Mesothelial cell of epicardium (in vitro differentiated cells): ENCODE measurements at regions not wholly inside any gene's neighbourhood (a gene's known extent, or its start where the extent isn't known, plus 50 kb on each side); places are given as distances from the start of the nearest gene placed in this dataset.

Experiments
- DNase-seq, 2 experiments: peaks; one replicate each; pipeline ENCODE4 v3.0.0; 2021; ENCODE audit warnings: low spot score in 2 of 2; ENCODE audit not compliant: unreplicated experiment in 2 of 2
- H3K27ac Mint-ChIP-seq: 2 replicates; pipeline ENCODE4 v1.8.0; 2021; ENCODE audit warnings: mixed read lengths
- H3K27me3 Mint-ChIP-seq: 2 replicates; pipeline ENCODE4 v1.8.0; 2021; ENCODE audit warnings: low read depth, mixed read lengths
- H3K36me3 Mint-ChIP-seq: 2 replicates; pipeline ENCODE4 v1.8.0; 2021; ENCODE audit warnings: mixed read lengths
- H3K4me1 Mint-ChIP-seq: 2 replicates; pipeline ENCODE4 v1.8.0; 2021; ENCODE audit warnings: mixed read lengths
- H3K4me3 Mint-ChIP-seq: 2 replicates; pipeline ENCODE4 v1.8.0; 2021; ENCODE audit warnings: mild to moderate bottlenecking, moderate library complexity, mixed read lengths
- H3K9me3 Mint-ChIP-seq: 2 replicates; pipeline ENCODE4 v1.8.0; 2021; ENCODE audit warnings: mixed read lengths
- CTCF ChIP-seq: fragments of 200-600 bp; sonication (generic); IDR thresholded peaks from one replicate; pipeline ENCODE4 v1.5.0; 2021; ENCODE audit warnings: antibody characterized with exemption; ENCODE audit not compliant: unreplicated experiment

- peaks cover 4% of the 10 kb centered on the region for H3K4me1 Mint-ChIP-seq
- H3K4me3 Mint-ChIP-seq, result no peak overlapping the region
- H3K27ac Mint-ChIP-seq, result no peak overlapping the region
- H3K9me3 Mint-ChIP-seq, result no peaks in the 10 kb centered on the region
- H3K36me3 Mint-ChIP-seq, result no peaks in the 10 kb centered on the region
- DNase-seq, result no peak
- H3K27me3 Mint-ChIP-seq, result no peaks in the 10 kb centered on the region
- no peak for TF ChIP-seq CTCF
Measured at GRCh38 chr7:113321201-113321600, 202.8 kb upstream of the SMIM30 start.

- TF ChIP-seq CTCF, result no peak
- Mint-ChIP-seq H3K4me1 (peaks cover 4% of the 10 kb centered on the region), H3K27me3 (no peaks in the 10 kb centered on the region), H3K9me3 (no peaks in the 10 kb centered on the region), H3K27ac (no peak overlapping the region), H3K4me3 (no peak overlapping the region), H3K36me3 (no peaks in the 10 kb centered on the region)
- no peak for DNase-seq
Measured at GRCh38 chr7:113320419-113320818, 202.1 kb upstream of the SMIM30 start.

- H3K4me3 Mint-ChIP-seq, result no peak overlapping the region
- no peaks in the 10 kb centered on the region for H3K9me3 Mint-ChIP-seq
- H3K27me3 Mint-ChIP-seq, result no peaks in the 10 kb centered on the region
- TF ChIP-seq CTCF, result no peak
- no peaks in the 10 kb centered on the region for H3K36me3 Mint-ChIP-seq
- H3K27ac Mint-ChIP-seq, result no peak overlapping the region
- DNase-seq, result no peak
- peaks cover 11% of the 10 kb centered on the region for H3K4me1 Mint-ChIP-seq
Measured at GRCh38 chr7:113314594-113314993, 196.2 kb upstream of the SMIM30 start.

- TF ChIP-seq CTCF, result no peak
- H3K27me3 Mint-ChIP-seq, result no peaks in the 10 kb centered on the region
- peaks cover 2% of the 10 kb centered on the region for H3K4me1 Mint-ChIP-seq
- H3K4me3 Mint-ChIP-seq, result no peak overlapping the region
- H3K27ac Mint-ChIP-seq, result no peak overlapping the region
- peaks cover 15% of the 10 kb centered on the region for H3K9me3 Mint-ChIP-seq
- H3K36me3 Mint-ChIP-seq, result no peaks in the 10 kb centered on the region
- no peak for DNase-seq
Measured at GRCh38 chr7:113308399-113308798, 190.0 kb upstream of the SMIM30 start.

- Mint-ChIP-seq H3K4me3 (no peak overlapping the region), H3K36me3 (no peaks in the 10 kb centered on the region), H3K27me3 (no peaks in the 10 kb centered on the region), H3K9me3 (peaks cover 15% of the 10 kb centered on the region), H3K27ac (no peak overlapping the region), H3K4me1 (peaks cover 2% of the 10 kb centered on the region)
- no peak for DNase-seq
- no peak for TF ChIP-seq CTCF
Measured at GRCh38 chr7:113307147-113307546, 188.8 kb upstream of the SMIM30 start.

- Mint-ChIP-seq H3K27me3 (no peaks in the 10 kb centered on the region), H3K27ac (no peak overlapping the region), H3K4me3 (no peak overlapping the region), H3K36me3 (no peaks in the 10 kb centered on the region), H3K4me1 (peaks cover 2% of the 10 kb centered on the region), H3K9me3 (peaks cover 15% of the 10 kb centered on the region)
- no peak for TF ChIP-seq CTCF
- DNase-seq, result no peak
Measured at GRCh38 chr7:113306302-113306701, 187.9 kb upstream of the SMIM30 start.
